ENCODE measurements at regions not wholly inside any gene's neighbourhood (a gene's known extent, or its start where the extent isn't known, plus 50 kb on each side); places are given as distances from the start of the nearest gene placed in this dataset.
"Not testable (repeated sequence)": the region's sequence is repeated elsewhere in the genome, so short reads cannot be mapped to it uniquely, and the experiment has no call there.

GRCh38 chr2:215535125-215535668 lies 99.3 kb upstream of the FN1 start:
- no peaks in the 10 kb centered on the region for H3K27me3 ChIP-seq (ENCODE audit: insufficient read depth, low read length)
- H3K4me2 ChIP-seq (ENCODE audit: low read length) = no peak overlapping the region
- no peaks in the 10 kb centered on the region for H3K4me1 ChIP-seq (ENCODE audit: insufficient read depth, low read length, severe bottlenecking)
- no peaks in the 10 kb centered on the region for H3F3A ChIP-seq (ENCODE audit: insufficient read depth, low read length)
- H4K20me1 ChIP-seq (ENCODE audit: insufficient read depth, low read length) = no peaks in the 10 kb centered on the region
- no peaks in the 10 kb centered on the region for H3K9me3 ChIP-seq (ENCODE audit: low read length)
- no peaks in the 10 kb centered on the region for H3K9me2 ChIP-seq (ENCODE audit: low read depth, low read length)
- H3K27ac ChIP-seq (ENCODE audit: low read depth, low read length, poor library complexity, severe bottlenecking) = no peak overlapping the region
- TF ChIP-seq EZH2 (IDR thresholded peaks at IDR 0.05; ENCODE audit: borderline replicate concordance, low read length) = no peak
- no peak for TF ChIP-seq CTCF (IDR thresholded peaks at IDR 0.05; ENCODE audit: low read length)
- H2AFZ ChIP-seq (ENCODE audit: low read length) = no peak overlapping the region
- H3K4me3 ChIP-seq (ENCODE audit: low read depth, low read length, poor library complexity, severe bottlenecking) = no peak overlapping the region
- no peaks in the 10 kb centered on the region for H3K79me2 ChIP-seq (ENCODE audit: insufficient read depth, low read length)
- H3K36me3 ChIP-seq (ENCODE audit: insufficient read depth, low read length) = no peaks in the 10 kb centered on the region
- no peak overlapping the region for H3K9ac ChIP-seq (ENCODE audit: low read length)

- not testable (repeated sequence) for H4K20me1 ChIP-seq (ENCODE audit: insufficient read depth, low read length); H3K27ac ChIP-seq (ENCODE audit: low read depth, low read length, poor library complexity, severe bottlenecking); H3K36me3 ChIP-seq (ENCODE audit: insufficient read depth, low read length); H3K9me3 ChIP-seq (ENCODE audit: low read length); H3K4me2 ChIP-seq (ENCODE audit: low read length); H2AFZ ChIP-seq (ENCODE audit: low read length); H3K4me3 ChIP-seq (ENCODE audit: low read depth, low read length, poor library complexity, severe bottlenecking); H3K79me2 ChIP-seq (ENCODE audit: insufficient read depth, low read length); H3K9ac ChIP-seq (ENCODE audit: low read length); H3K4me1 ChIP-seq (ENCODE audit: insufficient read depth, low read length, severe bottlenecking); H3K9me2 ChIP-seq (ENCODE audit: low read depth, low read length); H3F3A ChIP-seq (ENCODE audit: insufficient read depth, low read length); H3K27me3 ChIP-seq (ENCODE audit: insufficient read depth, low read length)
Observed at GRCh38 chr2:215533716-215534115, 97.8 kb upstream of the FN1 start.

- no peak overlapping the region for H2AFZ ChIP-seq (ENCODE audit: low read length)
- H3K79me2 ChIP-seq (ENCODE audit: insufficient read depth, low read length) = no peaks in the 10 kb centered on the region
- H3K27ac ChIP-seq (ENCODE audit: low read depth, low read length, poor library complexity, severe bottlenecking) = no peak overlapping the region
- no peaks in the 10 kb centered on the region for H3K4me1 ChIP-seq (ENCODE audit: insufficient read depth, low read length, severe bottlenecking)
- no peak overlapping the region for H3K4me3 ChIP-seq (ENCODE audit: low read depth, low read length, poor library complexity, severe bottlenecking)
- no peaks in the 10 kb centered on the region for H3K9me2 ChIP-seq (ENCODE audit: low read depth, low read length)
- H3K27me3 ChIP-seq (ENCODE audit: insufficient read depth, low read length) = no peaks in the 10 kb centered on the region
- H3K36me3 ChIP-seq (ENCODE audit: insufficient read depth, low read length) = no peaks in the 10 kb centered on the region
- no peak overlapping the region for H3K4me2 ChIP-seq (ENCODE audit: low read length)
- H4K20me1 ChIP-seq (ENCODE audit: insufficient read depth, low read length) = no peaks in the 10 kb centered on the region
- H3F3A ChIP-seq (ENCODE audit: insufficient read depth, low read length) = no peaks in the 10 kb centered on the region
- TF ChIP-seq EZH2 (IDR thresholded peaks at IDR 0.05; ENCODE audit: borderline replicate concordance, low read length) (no peak), CTCF (IDR thresholded peaks at IDR 0.05; ENCODE audit: low read length) (no peak)
- no peak overlapping the region for H3K9ac ChIP-seq (ENCODE audit: low read length)
- no peaks in the 10 kb centered on the region for H3K9me3 ChIP-seq (ENCODE audit: low read length)
Observed at GRCh38 chr2:215532844-215533243, 97.0 kb upstream of the FN1 start.

- Histone ChIP-seq H3K9ac (ENCODE audit: low read length) (no peak overlapping the region), H3K4me1 (ENCODE audit: insufficient read depth, low read length, severe bottlenecking) (no peaks in the 10 kb centered on the region), H3K9me3 (ENCODE audit: low read length) (no peaks in the 10 kb centered on the region), H4K20me1 (ENCODE audit: insufficient read depth, low read length) (no peaks in the 10 kb centered on the region), H3K4me2 (ENCODE audit: low read length) (no peak overlapping the region), H3K9me2 (ENCODE audit: low read depth, low read length) (no peaks in the 10 kb centered on the region), H3F3A (ENCODE audit: insufficient read depth, low read length) (no peaks in the 10 kb centered on the region), H3K27ac (ENCODE audit: low read depth, low read length, poor library complexity, severe bottlenecking) (no peak overlapping the region), H3K4me3 (ENCODE audit: low read depth, low read length, poor library complexity, severe bottlenecking) (no peak overlapping the region), H2AFZ (ENCODE audit: low read length) (no peak overlapping the region), H3K36me3 (ENCODE audit: insufficient read depth, low read length) (no peaks in the 10 kb centered on the region), H3K27me3 (ENCODE audit: insufficient read depth, low read length) (no peaks in the 10 kb centered on the region), H3K79me2 (ENCODE audit: insufficient read depth, low read length) (no peaks in the 10 kb centered on the region)
- TF ChIP-seq EZH2 (IDR thresholded peaks at IDR 0.05; ENCODE audit: borderline replicate concordance, low read length) (no peak), CTCF (IDR thresholded peaks at IDR 0.05; ENCODE audit: low read length) (no peak)
Observed at GRCh38 chr2:215531284-215531683, 95.4 kb upstream of the FN1 start.
